ENCODE measurements at regions not wholly inside any gene's neighbourhood (a gene's known extent, or its start where the extent isn't known, plus 50 kb on each side); places are given as distances from the start of the nearest gene placed in this dataset.

DNA sequence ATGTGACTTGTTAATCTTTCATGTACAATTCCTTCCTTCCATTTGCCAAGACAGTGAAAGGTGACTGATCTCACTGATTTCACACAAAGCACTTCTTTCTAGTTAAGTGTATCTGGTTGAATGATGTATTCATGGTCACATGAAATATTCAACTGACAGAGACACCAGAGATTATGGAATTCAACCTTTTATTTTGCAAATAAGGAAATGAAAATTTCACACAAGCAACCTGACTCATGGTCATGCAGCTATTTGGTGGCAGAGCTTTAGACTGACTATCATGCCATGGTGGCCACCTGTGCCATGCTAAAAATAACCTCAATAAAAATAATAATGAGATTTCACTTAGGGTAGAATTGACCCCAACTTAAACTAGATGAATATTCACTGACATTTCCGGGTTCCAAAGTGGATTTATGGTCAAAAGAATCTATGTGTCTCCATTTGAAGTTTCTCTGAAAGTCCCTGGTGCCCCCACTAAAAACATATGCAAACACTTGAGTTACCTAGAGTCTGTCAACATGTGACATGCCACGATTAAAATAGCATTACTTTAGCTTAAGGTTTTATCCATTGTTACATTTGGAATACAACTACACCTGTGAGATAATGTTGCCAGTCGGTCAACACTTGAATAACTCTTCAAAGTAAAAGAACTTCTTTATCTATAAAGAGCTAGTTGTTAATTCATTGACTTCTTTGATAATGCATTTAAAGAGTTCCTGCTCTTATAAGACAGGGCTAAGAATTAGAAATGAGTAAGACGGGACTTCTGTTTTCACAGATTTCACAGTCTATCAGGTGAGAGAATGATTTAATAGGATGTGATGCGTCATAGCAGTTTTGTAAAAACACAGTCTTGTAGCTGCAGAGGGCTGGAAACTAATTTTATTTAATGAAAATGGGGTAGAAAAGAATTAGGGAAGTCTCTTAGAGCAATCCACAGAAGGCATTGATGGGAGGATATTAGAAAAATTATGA, 94.6 kb upstream of the OR9G4 start:
- TF ChIP-seq ZFP3 (CRISPR knock-in tag; IDR thresholded peaks at IDR 0.05) = no peak
- no peak for TF ChIP-seq ZFP30 (CRISPR knock-in tag; IDR thresholded peaks at IDR 0.05)
- TF ChIP-seq, protein P1, sequence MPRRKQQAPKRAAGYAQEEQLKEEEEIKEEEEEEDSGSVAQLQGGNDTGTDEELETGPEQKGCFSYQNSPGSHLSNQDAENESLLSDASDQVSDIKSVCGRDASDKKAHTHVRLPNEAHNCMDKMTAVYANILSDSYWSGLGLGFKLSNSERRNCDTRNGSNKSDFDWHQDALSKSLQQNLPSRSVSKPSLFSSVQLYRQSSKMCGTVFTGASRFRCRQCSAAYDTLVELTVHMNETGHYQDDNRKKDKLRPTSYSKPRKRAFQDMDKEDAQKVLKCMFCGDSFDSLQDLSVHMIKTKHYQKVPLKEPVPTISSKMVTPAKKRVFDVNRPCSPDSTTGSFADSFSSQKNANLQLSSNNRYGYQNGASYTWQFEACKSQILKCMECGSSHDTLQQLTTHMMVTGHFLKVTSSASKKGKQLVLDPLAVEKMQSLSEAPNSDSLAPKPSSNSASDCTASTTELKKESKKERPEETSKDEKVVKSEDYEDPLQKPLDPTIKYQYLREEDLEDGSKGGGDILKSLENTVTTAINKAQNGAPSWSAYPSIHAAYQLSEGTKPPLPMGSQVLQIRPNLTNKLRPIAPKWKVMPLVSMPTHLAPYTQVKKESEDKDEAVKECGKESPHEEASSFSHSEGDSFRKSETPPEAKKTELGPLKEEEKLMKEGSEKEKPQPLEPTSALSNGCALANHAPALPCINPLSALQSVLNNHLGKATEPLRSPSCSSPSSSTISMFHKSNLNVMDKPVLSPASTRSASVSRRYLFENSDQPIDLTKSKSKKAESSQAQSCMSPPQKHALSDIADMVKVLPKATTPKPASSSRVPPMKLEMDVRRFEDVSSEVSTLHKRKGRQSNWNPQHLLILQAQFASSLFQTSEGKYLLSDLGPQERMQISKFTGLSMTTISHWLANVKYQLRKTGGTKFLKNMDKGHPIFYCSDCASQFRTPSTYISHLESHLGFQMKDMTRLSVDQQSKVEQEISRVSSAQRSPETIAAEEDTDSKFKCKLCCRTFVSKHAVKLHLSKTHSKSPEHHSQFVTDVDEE (CRISPR knock-in tag; IDR thresholded peaks at IDR 0.05) = no peak
- TF ChIP-seq, protein P2, sequence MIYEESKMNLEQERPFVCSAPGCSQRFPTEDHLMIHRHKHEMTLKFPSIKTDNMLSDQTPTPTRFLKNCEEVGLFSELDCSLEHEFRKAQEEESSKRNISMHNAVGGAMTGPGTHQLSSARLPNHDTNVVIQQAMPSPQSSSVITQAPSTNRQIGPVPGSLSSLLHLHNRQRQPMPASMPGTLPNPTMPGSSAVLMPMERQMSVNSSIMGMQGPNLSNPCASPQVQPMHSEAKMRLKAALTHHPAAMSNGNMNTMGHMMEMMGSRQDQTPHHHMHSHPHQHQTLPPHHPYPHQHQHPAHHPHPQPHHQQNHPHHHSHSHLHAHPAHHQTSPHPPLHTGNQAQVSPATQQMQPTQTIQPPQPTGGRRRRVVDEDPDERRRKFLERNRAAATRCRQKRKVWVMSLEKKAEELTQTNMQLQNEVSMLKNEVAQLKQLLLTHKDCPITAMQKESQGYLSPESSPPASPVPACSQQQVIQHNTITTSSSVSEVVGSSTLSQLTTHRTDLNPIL (CRISPR knock-in tag; IDR thresholded peaks at IDR 0.05; ENCODE audit: low read depth) = no peak
